PC-3 (cell line): ENCODE measurements at regions not wholly inside any gene's neighbourhood (a gene's known extent, or its start where the extent isn't known, plus 50 kb on each side); places are given as distances from the start of the nearest gene placed in this dataset.

Experiments used
- ATAC-seq: fragments of 200-7000 bp; cut with Tn5 transposase; 2 replicates; pipeline ENCODE4 v1.9.1; 2020; ENCODE audit warnings: mild to moderate bottlenecking, moderate library complexity
- BruUV-seq: library from RNA; stranded (reverse); fragments of 400-500 nt; replicated peaks from 2 replicates; lab custom pipeline; 2021; lab: Mats Ljungman, UMichigan
- CTCF ChIA-PET: fragments of 300-600 bp; sonication (Branson Sonifier 250); formaldehyde crosslinking; loops from one replicate; lab custom pipeline; 2022; ENCODE audit warnings: antibody characterized with exemption; lab: Charles Lee
- POLR2A ChIA-PET: fragments of 300-600 bp; sonication (Branson Sonifier 250); formaldehyde crosslinking; loops from one replicate; lab custom pipeline; 2022; ENCODE audit warnings: antibody characterized with exemption; ENCODE audit not compliant: unreplicated experiment; lab: Charles Lee
- DNase-seq: peaks from one replicate; pipeline ENCODE4 v3.0.0-alpha.2; 2015
- H2AFZ ChIP-seq: fragments of 300-600 bp; sonication (generic); 2 replicates; pipeline ENCODE4 v1.6.0; 2016; ENCODE audit warnings: antibody characterized with exemption, low read length
- H3F3A ChIP-seq: fragments of 300-600 bp; sonication (generic); one replicate; pipeline ENCODE4 v1.6.0; 2017; ENCODE audit warnings: antibody characterized with exemption, low read length, control low read depth, mild to moderate bottlenecking; ENCODE audit not compliant: unreplicated experiment
- H3K27ac ChIP-seq: fragments of 300-600 bp; sonication (generic); 2 replicates; pipeline ENCODE4 v1.5.1; 2016; ENCODE audit warnings: mild to moderate bottlenecking, low read length
- H3K27me3 ChIP-seq: fragments of 300-600 bp; sonication (generic); 2 replicates; pipeline ENCODE4 v1.6.1; 2016; ENCODE audit warnings: low read length, mixed read lengths
- H3K36me3 ChIP-seq: fragments of 300-600 bp; sonication (generic); 2 replicates; pipeline ENCODE4 v1.6.1; 2016; ENCODE audit warnings: low read depth, mixed run types, low read length, mixed read lengths
- H3K4me1 ChIP-seq: fragments of 300-600 bp; sonication (generic); 2 replicates; pipeline ENCODE4 v1.5.1; 2016; ENCODE audit warnings: low read length; ENCODE audit not compliant: insufficient read depth
- H3K4me2 ChIP-seq: fragments of 300-600 bp; sonication (generic); 2 replicates; pipeline ENCODE4 v1.6.0; 2016; ENCODE audit warnings: low read length
- H3K4me3 ChIP-seq: fragments of 300-600 bp; sonication (generic); 2 replicates; pipeline ENCODE4 v1.5.1; 2016; ENCODE audit warnings: mild to moderate bottlenecking, low read length, mixed read lengths
- H3K79me2 ChIP-seq: fragments of 300-600 bp; sonication (generic); 2 replicates; pipeline ENCODE4 v1.6.1; 2017; ENCODE audit warnings: low read length, mixed read lengths
- H3K9ac ChIP-seq: fragments of 300-600 bp; sonication (generic); 2 replicates; pipeline ENCODE4 v1.6.0; 2016; ENCODE audit warnings: mild to moderate bottlenecking, low read length
- H3K9me2 ChIP-seq: fragments of 300-600 bp; sonication (generic); replicated peaks from 2 replicates; pipeline ENCODE4 v1.6.1; 2016; ENCODE audit warnings: mixed run types, low read length, mixed read lengths
- H3K9me3 ChIP-seq: fragments of 300-600 bp; sonication (generic); 2 replicates; pipeline ENCODE4 v1.6.1; 2016; ENCODE audit warnings: low read length, mixed read lengths
- H4K20me1 ChIP-seq: fragments of 300-600 bp; sonication (generic); 2 replicates; pipeline ENCODE4 v1.6.1; 2016; ENCODE audit warnings: low read length, mixed read lengths
- CTCF ChIP-seq: fragments of 300-600 bp; sonication (generic); conservative IDR thresholded peaks from 2 replicates; pipeline ENCODE4 v1.5.1; 2017; ENCODE audit warnings: antibody characterized with exemption, low read depth, mild to moderate bottlenecking, low read length
- EZH2 ChIP-seq: fragments of 300-600 bp; sonication (generic); IDR thresholded peaks from one replicate; pipeline ENCODE4 v1.6.1; 2017; ENCODE audit warnings: antibody characterized with exemption, mild to moderate bottlenecking, low read length; ENCODE audit not compliant: unreplicated experiment
- EZH2phosphoT487 ChIP-seq: fragments of 300-600 bp; sonication (generic); IDR thresholded peaks from 2 replicates; pipeline ENCODE4 v1.6.1; 2018; ENCODE audit warnings: mild to moderate bottlenecking, antibody characterized with exemption, low read length, borderline replicate concordance
- intact Hi-C: fragments of 100-400 bp; cut with micrococcal nuclease; formaldehyde crosslinking; loops from 2 replicates; pipeline ENCODE4 v1.9.0; 2023

DNA sequence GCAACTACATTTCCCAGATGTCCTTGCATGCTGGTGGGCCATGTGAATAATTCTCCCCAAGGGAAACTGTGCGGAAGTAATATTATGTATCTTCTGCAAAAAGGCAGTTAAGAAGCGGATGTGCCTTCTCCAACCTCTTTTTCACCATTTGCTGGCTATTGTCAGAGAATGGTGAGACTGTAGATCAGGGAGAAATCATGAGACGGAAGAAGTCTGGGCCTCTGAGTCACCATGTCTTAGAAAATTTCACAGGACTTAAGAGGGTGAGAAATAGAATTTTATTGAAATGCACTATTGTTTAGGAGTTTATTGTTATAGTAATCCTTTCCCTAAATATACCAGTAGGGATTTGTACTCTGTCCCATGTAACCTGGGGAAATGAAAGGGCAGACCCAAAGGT, 298.7 kb upstream of the ZC3H12C start:
- ChIA-PET POLR2A (no interaction called here), CTCF (no interaction called here)
- TF ChIP-seq EZH2, result no peak
- TF ChIP-seq EZH2phosphoT487, result no peak
- no peak for TF ChIP-seq CTCF
- Histone ChIP-seq H3K79me2 (no peaks in the 10 kb centered on the region), H3K27me3 (peaks cover 38% of the 10 kb centered on the region), H4K20me1 (no peaks in the 10 kb centered on the region), H3K4me1 (no peaks in the 10 kb centered on the region), H3K9ac (no peak overlapping the region), H2AFZ (no peak overlapping the region), H3K36me3 (no peaks in the 10 kb centered on the region), H3K9me3 (no peaks in the 10 kb centered on the region), H3K9me2 (no peaks in the 10 kb centered on the region), H3F3A (no peaks in the 10 kb centered on the region), H3K27ac (no peak overlapping the region), H3K4me2 (no peak overlapping the region), H3K4me3 (no peak overlapping the region)
- intact Hi-C loops, result no loop called here
- no TSS peak for BruUV-seq
- ATAC-seq, result no peak
- DNase-seq, result no peak

GRCh38 chr11:109795234-109795633, 298.0 kb upstream of the ZC3H12C start:
- no peaks in the 10 kb centered on the region for H3F3A ChIP-seq
- H4K20me1 ChIP-seq, result no peaks in the 10 kb centered on the region
- no TSS peak for BruUV-seq
- ChIA-PET CTCF (no interaction called here), POLR2A (no interaction called here)
- H3K4me1 ChIP-seq, result no peaks in the 10 kb centered on the region
- no peaks in the 10 kb centered on the region for H3K9me2 ChIP-seq
- ATAC-seq (no peak), DNase-seq (no peak)
- intact Hi-C loops, result no loop called here
- no peak overlapping the region for H3K27ac ChIP-seq
- H3K9ac ChIP-seq, result no peak overlapping the region
- H3K79me2 ChIP-seq, result no peaks in the 10 kb centered on the region
- no peak overlapping the region for H3K4me2 ChIP-seq
- no peak overlapping the region for H3K4me3 ChIP-seq
- no peaks in the 10 kb centered on the region for H3K36me3 ChIP-seq
- H3K9me3 ChIP-seq, result no peaks in the 10 kb centered on the region
- H2AFZ ChIP-seq, result no peak overlapping the region
- peaks cover 31% of the 10 kb centered on the region; the same call in 1 of the 2 replicates for H3K27me3 ChIP-seq
- TF ChIP-seq CTCF (no peak), EZH2 (no peak), EZH2phosphoT487 (no peak)

- Histone ChIP-seq H2AFZ (no peak overlapping the region), H3K4me2 (no peak overlapping the region), H3K9me3 (no peaks in the 10 kb centered on the region), H4K20me1 (no peaks in the 10 kb centered on the region), H3K36me3 (no peaks in the 10 kb centered on the region), H3K4me3 (no peak overlapping the region), H3K4me1 (no peaks in the 10 kb centered on the region), H3F3A (no peaks in the 10 kb centered on the region), H3K27ac (no peak overlapping the region), H3K9ac (no peak overlapping the region), H3K79me2 (no peaks in the 10 kb centered on the region), H3K27me3 (peaks cover 27% of the 10 kb centered on the region), H3K9me2 (no peaks in the 10 kb centered on the region)
- ATAC-seq (no peak), DNase-seq (no peak)
- BruUV-seq, result no TSS peak
- CTCF ChIA-PET, result no interaction called here
- TF ChIP-seq EZH2 (no peak), EZH2phosphoT487 (no peak), CTCF (no peak)
- intact Hi-C loops, result no loop called here
- POLR2A ChIA-PET, result no interaction called here
Observed at GRCh38 chr11:109796253-109796652, 296.9 kb upstream of the ZC3H12C start.
